Dendritic cell treated with granulocyte-macrophage colony-stimulating factor and Interleukin-4, amounts not matched to agents 40 ng/mL and 50 ng/mL, for 4 days (primary cell): ENCODE measurements at regions not wholly inside any gene's neighbourhood (a gene's known extent, or its start where the extent isn't known, plus 50 kb on each side); places are given as distances from the start of the nearest gene placed in this dataset.

Experiments
- H3K27ac Mint-ChIP-seq: one replicate; pipeline ENCODE4 v1.8.0; 2022; ENCODE audit warnings: mild to moderate bottlenecking, mixed read lengths
- H3K27me3 Mint-ChIP-seq: one replicate; pipeline ENCODE4 v1.8.0; 2022; ENCODE audit warnings: mild to moderate bottlenecking, mixed read lengths
- H3K36me3 Mint-ChIP-seq: one replicate; pipeline ENCODE4 v1.8.0; 2022; ENCODE audit warnings: low read depth, mixed read lengths
- H3K4me1 Mint-ChIP-seq: one replicate; pipeline ENCODE4 v1.8.0; 2022; ENCODE audit warnings: low read depth, mixed read lengths
- H3K4me3 Mint-ChIP-seq: one replicate; pipeline ENCODE4 v1.8.0; 2022; ENCODE audit warnings: mild to moderate bottlenecking, moderate library complexity, mixed read lengths
- H3K9me3 Mint-ChIP-seq: one replicate; pipeline ENCODE4 v1.8.0; 2022; ENCODE audit warnings: mixed read lengths
- intact Hi-C: fragments of 100-400 bp; cut with micrococcal nuclease; formaldehyde crosslinking; loops from one replicate; pipeline ENCODE4 v1.15.0; 2022

- Mint-ChIP-seq H3K27ac (no peak overlapping the region), H3K9me3 (no peaks in the 10 kb centered on the region), H3K36me3 (no peaks in the 10 kb centered on the region), H3K27me3 (no peaks in the 10 kb centered on the region), H3K4me1 (no peaks in the 10 kb centered on the region), H3K4me3 (no peak overlapping the region)
- intact Hi-C loops: no loop called here
Observed at GRCh38 chr9:105967248-105967647, 272.9 kb downstream of the TMEM38B start.

DNA sequence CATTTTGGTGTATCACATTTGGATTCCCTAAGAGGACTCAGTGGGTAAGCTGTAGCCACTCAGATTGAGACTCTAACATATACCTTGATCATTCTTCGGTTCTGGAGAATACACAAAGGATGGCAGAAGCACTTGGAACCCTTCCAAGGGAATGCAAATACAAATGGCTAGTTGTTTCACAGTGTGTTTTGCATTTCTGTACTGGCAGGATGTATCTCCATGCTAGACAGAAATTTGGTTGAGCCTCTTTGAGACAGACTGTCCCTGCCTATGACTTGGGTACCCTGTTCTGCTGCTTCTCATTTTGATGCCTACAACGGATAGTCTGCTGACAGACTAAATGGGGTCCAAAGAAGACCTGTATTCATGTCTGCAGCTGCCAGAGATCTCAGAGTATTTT lies 273.5 kb downstream of the TMEM38B start:
- H3K36me3 Mint-ChIP-seq: no peaks in the 10 kb centered on the region
- no peak overlapping the region for H3K27ac Mint-ChIP-seq
- H3K4me3 Mint-ChIP-seq: no peak overlapping the region
- no peaks in the 10 kb centered on the region for H3K9me3 Mint-ChIP-seq
- no peaks in the 10 kb centered on the region for H3K4me1 Mint-ChIP-seq
- H3K27me3 Mint-ChIP-seq: no peaks in the 10 kb centered on the region
- intact Hi-C loops: no loop called here

GRCh38 chr9:105968811-105969466 lies 274.6 kb downstream of the TMEM38B start:
- H3K9me3 Mint-ChIP-seq: no peaks in the 10 kb centered on the region

DNA sequence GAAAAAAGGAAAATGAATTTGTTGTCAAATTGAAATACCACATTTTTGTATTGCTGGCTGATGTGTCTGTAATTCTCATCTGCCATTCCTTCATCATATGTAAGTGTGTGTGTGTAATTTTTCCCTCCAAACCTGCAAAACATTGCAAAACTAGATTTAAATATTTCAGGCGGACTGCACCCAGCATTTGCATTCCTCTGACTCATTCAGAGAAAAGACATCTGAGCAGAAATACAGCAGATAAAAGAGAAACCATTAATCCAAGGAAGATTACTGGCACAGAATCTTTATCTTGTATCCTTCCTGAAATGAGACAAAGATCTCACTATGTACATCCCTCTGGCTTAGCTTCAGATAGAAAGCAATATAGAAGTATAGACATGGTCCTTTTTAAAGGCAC lies 275.3 kb downstream of the TMEM38B start:
- Mint-ChIP-seq H3K9me3 (no peaks in the 10 kb centered on the region), H3K4me1 (no peaks in the 10 kb centered on the region), H3K4me3 (no peak overlapping the region), H3K36me3 (no peaks in the 10 kb centered on the region), H3K27ac (no peak overlapping the region), H3K27me3 (no peaks in the 10 kb centered on the region)
- intact Hi-C loops: no loop called here

More at GRCh38 chr9:105968811-105969466, 274.6 kb downstream of the TMEM38B start:
- Mint-ChIP-seq H3K36me3 (no peaks in the 10 kb centered on the region), H3K27ac (no peak overlapping the region), H3K27me3 (no peaks in the 10 kb centered on the region), H3K4me3 (no peak overlapping the region), H3K4me1 (no peaks in the 10 kb centered on the region)
- intact Hi-C loops: no loop called here

GRCh38 chr9:105971986-105972385 lies 277.6 kb downstream of the TMEM38B start:
- Mint-ChIP-seq H3K4me1 (no peaks in the 10 kb centered on the region), H3K27ac (no peak overlapping the region), H3K36me3 (no peaks in the 10 kb centered on the region), H3K9me3 (no peaks in the 10 kb centered on the region), H3K27me3 (no peaks in the 10 kb centered on the region), H3K4me3 (no peak overlapping the region)
- intact Hi-C loops: no loop called here

- H3K9me3 Mint-ChIP-seq: no peaks in the 10 kb centered on the region
- no peak overlapping the region for H3K27ac Mint-ChIP-seq
- no peaks in the 10 kb centered on the region for H3K4me1 Mint-ChIP-seq
- H3K27me3 Mint-ChIP-seq: no peaks in the 10 kb centered on the region
- intact Hi-C loops: no loop called here
- no peaks in the 10 kb centered on the region for H3K36me3 Mint-ChIP-seq
- H3K4me3 Mint-ChIP-seq: no peak overlapping the region
Observed at GRCh38 chr9:105972466-105973204, 278.3 kb downstream of the TMEM38B start.

DNA sequence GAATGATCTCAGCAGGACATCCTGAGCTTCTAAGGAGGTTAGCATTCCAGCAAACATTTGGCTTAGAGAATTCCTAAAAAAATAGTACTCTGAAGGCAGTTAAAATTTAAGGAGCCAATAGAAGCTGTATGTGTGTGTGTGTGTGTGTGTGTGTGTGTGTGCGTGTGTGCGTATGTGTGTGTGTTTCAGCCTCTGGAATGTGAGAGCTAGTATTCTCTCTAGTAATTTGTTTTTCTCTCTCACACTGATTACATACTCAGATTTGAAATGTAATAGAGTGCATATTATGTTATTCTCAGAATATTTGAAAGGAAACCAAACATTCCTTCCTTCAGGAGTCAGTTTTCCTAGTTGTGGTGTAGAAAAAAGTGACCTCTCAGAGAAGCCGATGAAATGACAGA lies 279.6 kb downstream of the TMEM38B start:
- Mint-ChIP-seq H3K27ac (no peak overlapping the region), H3K9me3 (no peaks in the 10 kb centered on the region), H3K4me3 (no peak overlapping the region), H3K4me1 (no peaks in the 10 kb centered on the region), H3K36me3 (no peaks in the 10 kb centered on the region), H3K27me3 (no peaks in the 10 kb centered on the region)
- intact Hi-C loops: no loop called here

DNA sequence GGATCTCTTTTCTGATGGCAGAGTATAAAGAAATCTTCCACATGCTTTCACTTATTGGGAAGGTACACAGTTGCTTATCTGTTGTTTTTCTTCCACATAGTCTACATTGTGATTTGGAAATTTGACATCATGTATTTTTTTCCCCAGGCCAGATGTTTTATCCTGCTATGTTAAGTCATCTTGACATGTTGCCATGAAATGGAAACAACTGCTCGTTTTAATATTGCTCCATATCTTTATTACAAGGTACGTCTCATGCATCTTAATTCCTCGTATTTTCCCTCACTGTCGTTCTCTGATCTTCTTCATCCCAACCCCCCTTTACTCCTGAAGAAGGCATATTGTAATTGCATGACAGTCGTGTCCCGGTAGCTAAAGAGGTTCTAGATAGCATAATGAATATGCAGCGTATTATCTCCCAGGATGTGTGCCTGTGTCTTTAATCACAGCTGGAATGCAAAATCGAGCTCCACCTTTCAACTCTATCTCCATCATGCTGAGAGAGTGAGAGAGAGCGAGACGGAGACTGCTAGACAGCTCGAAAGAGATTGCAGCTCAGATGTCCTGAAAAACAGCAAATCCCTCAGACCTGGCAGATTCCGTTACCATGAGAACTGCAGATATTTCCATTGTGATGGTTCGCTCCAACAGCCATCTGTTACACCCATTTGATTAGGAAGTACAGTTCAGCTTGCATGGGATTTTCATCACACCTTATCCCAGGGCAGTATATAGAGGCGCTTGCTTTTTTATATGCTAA lies 281.7 kb downstream of the TMEM38B start:
- Mint-ChIP-seq H3K9me3 (no peaks in the 10 kb centered on the region), H3K27ac (no peak overlapping the region), H3K27me3 (no peaks in the 10 kb centered on the region), H3K4me3 (no peak overlapping the region), H3K36me3 (no peaks in the 10 kb centered on the region), H3K4me1 (no peaks in the 10 kb centered on the region)
- intact Hi-C loops: no loop called here

- Mint-ChIP-seq H3K9me3 (no peaks in the 10 kb centered on the region), H3K27ac (no peak overlapping the region), H3K4me3 (no peak overlapping the region), H3K4me1 (no peaks in the 10 kb centered on the region), H3K36me3 (no peaks in the 10 kb centered on the region), H3K27me3 (no peaks in the 10 kb centered on the region)
- intact Hi-C loops: no loop called here
Observed at GRCh38 chr9:105978336-105978735, 284.0 kb downstream of the TMEM38B start.

DNA sequence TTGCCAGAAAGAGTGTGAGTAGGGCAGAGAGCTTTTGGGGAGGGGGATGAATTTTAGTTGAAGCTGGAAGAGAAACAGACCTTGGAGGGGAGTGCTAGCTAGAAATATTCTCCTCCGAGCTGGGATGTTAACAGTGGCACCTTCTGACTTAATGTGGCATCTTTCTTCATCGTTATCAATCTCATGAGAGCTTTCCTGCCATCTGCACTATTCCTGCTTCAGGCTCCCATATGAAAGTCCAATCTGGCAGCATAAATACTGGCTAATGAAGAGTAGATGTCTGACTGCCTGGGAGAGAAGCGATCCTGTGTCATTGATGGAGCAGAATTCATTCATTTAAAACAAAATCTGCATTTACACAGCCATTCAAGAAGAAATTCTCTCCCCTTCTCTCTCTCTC lies 284.5 kb downstream of the TMEM38B start:
- H3K4me3 Mint-ChIP-seq: no peak overlapping the region
- intact Hi-C loops: no loop called here
- H3K27ac Mint-ChIP-seq: no peak overlapping the region
- no peaks in the 10 kb centered on the region for H3K9me3 Mint-ChIP-seq
- H3K36me3 Mint-ChIP-seq: no peaks in the 10 kb centered on the region
- H3K4me1 Mint-ChIP-seq: no peaks in the 10 kb centered on the region
- H3K27me3 Mint-ChIP-seq: no peaks in the 10 kb centered on the region

GRCh38 chr9:105979290-105979689 lies 284.9 kb downstream of the TMEM38B start:
- H3K4me1 Mint-ChIP-seq: no peaks in the 10 kb centered on the region
- H3K36me3 Mint-ChIP-seq: no peaks in the 10 kb centered on the region
- no peak overlapping the region for H3K4me3 Mint-ChIP-seq
- H3K9me3 Mint-ChIP-seq: no peaks in the 10 kb centered on the region
- no peaks in the 10 kb centered on the region for H3K27me3 Mint-ChIP-seq
- intact Hi-C loops: no loop called here
- no peak overlapping the region for H3K27ac Mint-ChIP-seq

- intact Hi-C loops: no loop called here
- H3K4me1 Mint-ChIP-seq: no peaks in the 10 kb centered on the region
Observed at GRCh38 chr9:105984714-105985113, 290.4 kb downstream of the TMEM38B start.

DNA sequence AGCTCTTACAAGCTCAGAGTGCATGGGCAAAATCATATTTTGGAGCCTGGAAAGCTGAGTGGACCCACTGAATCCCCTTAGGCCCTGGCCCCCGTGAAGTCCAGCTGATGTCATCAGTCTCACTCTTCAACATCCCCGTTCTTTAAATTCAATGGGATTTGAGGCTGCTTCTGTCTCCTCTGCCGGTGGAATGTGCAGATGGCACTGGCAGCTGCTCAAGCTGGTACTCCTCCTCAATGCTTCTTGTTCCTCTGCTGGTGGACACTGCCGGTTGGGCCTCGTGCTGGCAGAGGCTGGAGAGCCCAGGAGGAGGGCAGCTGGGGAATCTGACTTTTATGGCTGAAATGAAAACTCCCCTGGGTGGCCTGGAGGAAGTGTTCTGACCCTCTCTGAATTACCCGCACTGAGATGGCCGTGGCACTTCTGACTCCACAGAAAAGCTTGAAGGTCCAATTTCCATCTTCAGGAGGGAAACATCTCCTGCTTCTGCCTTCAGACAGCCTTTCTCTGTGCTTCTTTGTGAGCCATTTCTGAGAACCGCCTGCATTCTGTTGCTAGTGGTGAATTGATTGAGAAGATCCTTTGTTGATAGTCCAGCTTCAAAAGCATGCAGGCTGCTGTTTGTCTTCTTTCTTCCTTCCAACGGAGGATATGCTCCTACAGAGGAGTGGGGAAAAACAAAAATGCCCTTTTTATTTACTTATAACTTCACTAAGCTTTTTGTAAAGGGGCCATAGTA lies 298.9 kb downstream of the TMEM38B start:
- Mint-ChIP-seq H3K27ac (no peak overlapping the region), H3K4me1 (no peaks in the 10 kb centered on the region), H3K36me3 (no peaks in the 10 kb centered on the region), H3K27me3 (no peaks in the 10 kb centered on the region), H3K9me3 (no peaks in the 10 kb centered on the region), H3K4me3 (no peak overlapping the region)
- intact Hi-C loops: no loop called here

More at GRCh38 chr9:105984714-105985113, 290.4 kb downstream of the TMEM38B start:
- Mint-ChIP-seq H3K36me3 (no peaks in the 10 kb centered on the region), H3K9me3 (no peaks in the 10 kb centered on the region), H3K27me3 (no peaks in the 10 kb centered on the region), H3K27ac (no peak overlapping the region), H3K4me3 (no peak overlapping the region)
